ENCODE measurements at regions not wholly inside any gene's neighbourhood (a gene's known extent, or its start where the extent isn't known, plus 50 kb on each side); places are given as distances from the start of the nearest gene placed in this dataset.

DNA sequence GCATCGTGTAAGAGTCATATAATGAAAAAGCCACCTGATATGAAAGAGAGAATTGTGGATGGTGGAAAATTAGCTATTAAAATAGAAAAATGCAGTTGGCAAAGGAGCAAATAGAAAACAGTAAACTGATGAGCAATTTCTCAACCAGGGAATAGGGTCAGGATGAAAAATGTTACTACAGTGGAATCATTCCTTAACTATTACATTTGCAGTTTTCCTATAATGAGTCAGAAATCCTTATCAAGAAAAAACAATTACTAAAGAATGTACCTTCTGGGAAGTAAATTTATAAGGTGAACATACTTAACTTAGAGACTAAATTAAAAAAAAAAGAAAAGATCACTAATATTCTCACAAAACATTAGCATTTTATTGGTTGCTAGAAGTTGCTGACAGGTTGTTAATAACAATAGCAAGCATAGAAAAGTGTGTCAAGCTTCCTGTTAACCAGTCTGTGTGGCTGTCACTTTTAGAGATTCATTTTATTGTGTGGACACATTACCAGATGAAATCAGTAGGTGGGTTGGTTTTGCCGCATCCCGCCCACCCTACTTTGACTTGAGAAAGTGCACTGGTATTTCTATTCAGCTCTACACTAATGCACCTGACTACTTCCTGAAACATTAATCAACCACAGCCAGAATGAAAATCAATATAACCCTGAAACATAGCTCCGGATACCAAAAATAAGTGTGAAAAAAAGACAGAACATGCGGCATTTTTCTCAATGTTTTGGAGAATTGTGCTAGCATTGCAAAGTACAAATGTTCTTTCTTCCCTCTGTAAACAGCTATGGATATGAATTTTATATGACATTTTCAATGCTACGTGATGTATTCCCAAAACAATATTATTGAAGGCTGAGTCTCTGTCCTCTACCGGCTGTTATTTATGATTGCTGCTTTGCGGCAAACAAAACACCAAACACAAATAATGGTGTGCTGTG is 576.7 kb downstream of the SLC16A7 start:
- no peak for TF ChIP-seq MAFK (IDR thresholded peaks at IDR 0.05; ENCODE audit: low read depth, low read length)
- TF ChIP-seq CTCF (IDR thresholded peaks at IDR 0.05; ENCODE audit: control extremely low read depth in 1 of 3, insufficient read depth in 1 of 3, low read depth in 1 of 3, low read length in 3 of 3), result no peak
- TF ChIP-seq JUND (IDR thresholded peaks at IDR 0.05; ENCODE audit: low read length), result no peak
